ENCODE measurements at regions not wholly inside any gene's neighbourhood (a gene's known extent, or its start where the extent isn't known, plus 50 kb on each side); places are given as distances from the start of the nearest gene placed in this dataset.

- TF ChIP-seq CTCF (IDR thresholded peaks at IDR 0.05; ENCODE audit: low read length) (no peak), EZH2 (IDR thresholded peaks at IDR 0.05; ENCODE audit: borderline replicate concordance, low read length) (no peak)
Observed at GRCh38 chr11:134734894-134735293, 322.9 kb upstream of the B3GAT1 start.

Measured in OCI-LY1 (cell line).